ENCODE measurements at regions not wholly inside any gene's neighbourhood (a gene's known extent, or its start where the extent isn't known, plus 50 kb on each side); places are given as distances from the start of the nearest gene placed in this dataset.

DNA sequence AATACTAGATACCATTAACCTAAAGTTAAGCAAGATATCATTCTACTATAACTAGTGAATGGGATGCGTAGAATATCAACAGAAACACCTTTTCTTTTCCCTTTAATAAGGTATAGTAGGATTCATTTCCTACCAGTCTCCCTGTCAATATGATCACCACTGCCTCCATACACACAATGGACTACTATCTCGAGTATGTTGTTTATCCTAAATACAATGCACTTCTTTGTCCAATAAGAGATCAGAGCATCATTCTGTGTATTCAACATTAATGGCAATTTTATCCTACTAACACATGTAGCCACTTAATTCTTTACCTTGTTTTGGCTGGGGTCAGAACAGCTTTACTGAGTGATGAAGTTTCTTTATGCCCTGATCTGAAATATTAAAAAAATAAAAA is 276.3 kb downstream of the TFEC start:
- TF ChIP-seq MYC (IDR thresholded peaks at IDR 0.05; ENCODE audit: low read depth, low read length) (no peak), FOS (IDR thresholded peaks at IDR 0.05; ENCODE audit: borderline replicate concordance, insufficient read depth, low read length) (no peak), JUN (IDR thresholded peaks at IDR 0.05; ENCODE audit: borderline replicate concordance, insufficient read depth, insufficient read length, low read depth) (no peak), POLR2AphosphoS5 (IDR thresholded peaks at IDR 0.05; ENCODE audit: insufficient read depth, low read depth, low read length) (no peak), POLR2A (IDR thresholded peaks at IDR 0.05; ENCODE audit: low read depth, low read length) (no peak), EZH2 (IDR thresholded peaks at IDR 0.05; ENCODE audit: borderline replicate concordance, low read depth, low read length, severe bottlenecking) (no peak), GATA2 (IDR thresholded peaks at IDR 0.05; ENCODE audit: insufficient read depth, insufficient read length, low read depth, low read length) (no peak)
- TF ChIP-seq, protein P1, sequence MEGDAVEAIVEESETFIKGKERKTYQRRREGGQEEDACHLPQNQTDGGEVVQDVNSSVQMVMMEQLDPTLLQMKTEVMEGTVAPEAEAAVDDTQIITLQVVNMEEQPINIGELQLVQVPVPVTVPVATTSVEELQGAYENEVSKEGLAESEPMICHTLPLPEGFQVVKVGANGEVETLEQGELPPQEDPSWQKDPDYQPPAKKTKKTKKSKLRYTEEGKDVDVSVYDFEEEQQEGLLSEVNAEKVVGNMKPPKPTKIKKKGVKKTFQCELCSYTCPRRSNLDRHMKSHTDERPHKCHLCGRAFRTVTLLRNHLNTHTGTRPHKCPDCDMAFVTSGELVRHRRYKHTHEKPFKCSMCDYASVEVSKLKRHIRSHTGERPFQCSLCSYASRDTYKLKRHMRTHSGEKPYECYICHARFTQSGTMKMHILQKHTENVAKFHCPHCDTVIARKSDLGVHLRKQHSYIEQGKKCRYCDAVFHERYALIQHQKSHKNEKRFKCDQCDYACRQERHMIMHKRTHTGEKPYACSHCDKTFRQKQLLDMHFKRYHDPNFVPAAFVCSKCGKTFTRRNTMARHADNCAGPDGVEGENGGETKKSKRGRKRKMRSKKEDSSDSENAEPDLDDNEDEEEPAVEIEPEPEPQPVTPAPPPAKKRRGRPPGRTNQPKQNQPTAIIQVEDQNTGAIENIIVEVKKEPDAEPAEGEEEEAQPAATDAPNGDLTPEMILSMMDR (IDR thresholded peaks at IDR 0.05; ENCODE audit: extremely low read depth in 1 of 2, insufficient read depth in 1 of 2, low read depth in 1 of 2, low read length in 2 of 2): no peak
- TF ChIP-seq, protein P2, sequence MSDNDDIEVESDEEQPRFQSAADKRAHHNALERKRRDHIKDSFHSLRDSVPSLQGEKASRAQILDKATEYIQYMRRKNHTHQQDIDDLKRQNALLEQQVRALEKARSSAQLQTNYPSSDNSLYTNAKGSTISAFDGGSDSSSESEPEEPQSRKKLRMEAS (IDR thresholded peaks at IDR 0.05; ENCODE audit: insufficient read depth, insufficient read length): no peak
- H3K36me3 ChIP-seq (ENCODE audit: control insufficient read depth in 2 of 2, extremely low read depth in 1 of 2, insufficient read depth in 2 of 2, low read length in 2 of 2): no peaks in the 10 kb centered on the region
- FAIRE-seq (no peak), DNase-seq (ENCODE audit: low read depth, low spot score) (no peak)
- H3K9me1 ChIP-seq (replicated peaks; ENCODE audit: control insufficient read depth, extremely low read depth, insufficient read depth, low read length): no peaks in the 10 kb centered on the region
- no peaks in the 10 kb centered on the region for H3K4me1 ChIP-seq (ENCODE audit: control insufficient read depth, extremely low read depth, insufficient read depth, low read length)
- no peak overlapping the region for H2AFZ ChIP-seq (ENCODE audit: low read depth, low read length)
- H3K9me3 ChIP-seq (replicated peaks; ENCODE audit: control insufficient read depth, insufficient read depth, low read length): no peaks in the 10 kb centered on the region
- no peak overlapping the region for H3K4me2 ChIP-seq (ENCODE audit: insufficient read depth, low read length)
- ChIA-PET CTCF (interaction anchor here (1.2 to 1.5 kb wide), 2 partner anchors 9 to 889 kb away, joined by 3 to 4 read pairs; no protein-coding TSS in a partner anchor), POLR2A (no interaction called here)
- H3K4me3 ChIP-seq (replicated peaks in 1 of 3; ENCODE audit: insufficient read depth in 1 of 3, low read depth in 1 of 3, low read length in 3 of 3): no peak overlapping the region
- H3K9ac ChIP-seq (replicated peaks; ENCODE audit: extremely low read depth, insufficient read depth, low read length): no peak overlapping the region
- H3K27ac ChIP-seq (ENCODE audit: insufficient read depth, low read depth, low read length): no peak overlapping the region
- no TSS peak for BruUV-seq (replicated peaks)
- no peaks in the 10 kb centered on the region for H3K79me2 ChIP-seq (ENCODE audit: control insufficient read depth, insufficient read depth, low read length)
- H3K27me3 ChIP-seq (ENCODE audit: control insufficient read depth in 2 of 2, insufficient read depth in 2 of 2, low read length in 2 of 2): no peaks in the 10 kb centered on the region
- dilution Hi-C loops (cut with MboI; ENCODE audit: extremely low pct_ligation_motif_present, low sequenced_read_pairs): no loop called here
- H4K20me1 ChIP-seq (replicated peaks; ENCODE audit: control insufficient read depth, extremely low read depth, insufficient read depth, low read length): no peaks in the 10 kb centered on the region
- intact Hi-C loops (cut with micrococcal nuclease): no loop called here

Data from endothelial cell of umbilical vein (primary cell).